NCI-H2227 (cell line): ENCODE measurements at regions not wholly inside any gene's neighbourhood (a gene's known extent, or its start where the extent isn't known, plus 50 kb on each side); places are given as distances from the start of the nearest gene placed in this dataset.

Experiments used
- DNase-seq: peaks from one replicate; lab custom pipeline; 2025; ENCODE audit not compliant: unreplicated experiment; lab: John Stamatoyannopoulos, UW

DNA sequence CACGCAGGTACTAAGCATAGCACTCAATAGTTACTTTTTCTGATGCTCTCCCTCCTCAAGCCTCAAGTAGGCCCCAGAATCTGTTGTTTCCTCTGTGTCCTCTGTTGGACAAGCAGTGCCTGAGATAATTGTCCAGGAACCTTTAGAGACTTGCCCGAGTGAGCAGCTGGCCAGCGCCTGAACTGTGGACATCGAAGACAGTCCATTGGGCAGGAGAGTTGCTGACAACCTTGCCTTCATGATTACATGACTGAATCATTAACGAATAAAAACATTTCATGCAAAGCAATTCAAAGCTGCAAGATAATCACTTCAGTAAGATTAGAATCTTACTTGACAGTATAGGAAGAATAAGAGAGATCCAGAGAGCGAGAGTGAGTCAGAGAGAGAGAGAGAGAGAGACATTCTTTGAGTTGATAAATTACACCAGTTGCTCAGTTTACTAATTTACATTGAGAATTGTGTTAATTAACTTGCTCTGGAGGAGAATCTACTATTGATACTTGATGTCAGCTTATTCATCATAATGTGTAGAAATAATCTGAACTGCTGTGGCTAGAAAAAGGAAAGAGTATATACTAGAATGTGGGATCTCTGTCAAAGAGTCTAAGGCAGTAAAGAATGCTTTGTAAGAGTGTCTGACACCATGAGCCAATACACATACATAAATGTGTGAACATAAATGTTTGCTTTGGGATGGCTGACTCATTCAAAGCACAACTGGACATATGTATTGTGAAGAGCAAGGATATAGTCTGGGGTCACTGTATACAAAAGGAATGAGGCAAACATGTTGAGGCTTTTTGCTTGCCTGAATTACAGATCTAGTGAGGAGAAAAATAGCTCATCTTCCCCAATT lies 216.0 kb downstream of the ZNF326 start:
- DNase-seq: no peak

DNA sequence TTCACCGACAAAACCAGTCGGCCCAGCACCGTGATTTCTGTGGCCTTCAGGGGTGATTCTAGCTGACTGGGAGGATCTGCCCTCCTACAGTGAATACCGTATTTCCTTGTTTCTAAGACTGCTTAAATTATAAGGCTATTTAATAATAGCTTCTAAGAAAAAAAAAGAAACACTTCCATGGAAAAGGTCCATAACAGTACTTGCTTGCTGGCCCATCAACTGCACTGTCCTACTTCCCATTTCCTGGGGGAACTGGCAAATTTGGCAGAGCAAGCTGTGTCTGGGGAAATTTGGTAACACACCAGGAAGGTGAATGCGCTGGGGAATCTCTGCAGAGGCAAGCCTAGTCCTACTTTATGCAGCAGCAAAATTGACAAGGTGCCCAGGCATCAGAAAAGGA lies 214.0 kb downstream of the ZNF326 start:
- no peak for DNase-seq

DNA sequence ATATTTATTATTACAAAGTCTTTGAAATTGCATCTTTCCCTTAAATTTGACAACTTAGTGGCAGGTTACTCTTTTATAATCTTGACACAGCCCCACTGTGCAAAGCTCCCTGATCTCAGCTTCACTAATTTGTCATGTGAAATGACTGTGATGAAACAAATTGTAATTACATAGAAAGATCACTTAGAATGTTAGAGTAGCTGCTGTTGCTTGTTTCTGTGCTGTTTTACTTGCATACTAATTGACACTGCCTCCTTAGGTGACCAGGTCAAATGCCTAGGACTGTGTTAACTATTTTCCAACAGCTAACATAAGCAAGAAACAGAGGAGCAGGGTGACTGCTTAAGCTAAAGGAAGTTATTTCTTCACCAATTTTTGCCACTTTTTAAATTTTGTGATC lies 211.3 kb downstream of the ZNF326 start:
- DNase-seq: no peak

DNA sequence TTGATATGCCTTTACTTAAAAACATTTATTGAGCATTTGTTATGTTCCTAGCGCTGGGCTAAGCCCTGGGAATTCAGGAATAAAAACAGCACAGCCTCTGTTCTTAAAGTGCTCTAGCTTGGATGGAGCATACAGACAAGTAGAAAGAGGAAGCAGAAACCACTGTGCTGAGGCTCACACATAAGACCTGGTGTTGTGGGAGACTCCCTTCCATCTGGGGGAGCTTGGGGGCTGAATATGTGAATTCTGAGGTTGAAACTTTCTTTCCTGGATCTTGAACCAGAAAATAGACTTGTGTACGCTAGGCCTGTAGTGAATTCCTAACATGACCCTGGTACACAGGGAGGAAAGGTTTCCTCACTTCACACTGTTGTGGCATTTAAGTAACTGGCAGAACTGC lies 209.9 kb downstream of the ZNF326 start:
- DNase-seq: no peak

DNA sequence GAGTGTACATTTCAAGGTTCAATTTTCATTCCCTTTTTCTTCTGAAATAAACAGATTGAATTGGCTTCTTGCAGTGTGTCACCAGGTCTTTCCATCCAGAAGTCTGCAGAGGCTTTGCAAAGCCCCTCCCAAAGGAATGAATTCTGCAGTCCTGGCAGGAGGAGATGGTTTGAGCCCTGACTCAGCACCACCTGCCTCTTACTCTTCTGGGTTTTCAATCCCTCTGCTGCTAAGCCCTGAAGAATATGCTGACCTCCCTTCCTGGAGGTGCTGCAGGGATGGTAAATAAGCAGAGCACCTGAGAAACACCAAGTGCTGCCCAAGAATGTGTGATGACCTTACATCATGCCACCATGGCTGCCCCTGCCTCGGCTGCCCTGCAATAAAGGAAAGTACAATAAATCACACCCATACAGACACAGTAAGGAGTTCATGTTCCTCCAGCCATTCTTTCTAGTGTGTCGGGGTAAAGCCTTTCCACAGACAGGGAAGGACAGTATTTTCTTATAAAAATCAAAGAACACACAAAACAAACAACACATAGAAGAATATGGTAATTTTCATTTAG lies 209.2 kb downstream of the ZNF326 start:
- DNase-seq: no peak

DNA sequence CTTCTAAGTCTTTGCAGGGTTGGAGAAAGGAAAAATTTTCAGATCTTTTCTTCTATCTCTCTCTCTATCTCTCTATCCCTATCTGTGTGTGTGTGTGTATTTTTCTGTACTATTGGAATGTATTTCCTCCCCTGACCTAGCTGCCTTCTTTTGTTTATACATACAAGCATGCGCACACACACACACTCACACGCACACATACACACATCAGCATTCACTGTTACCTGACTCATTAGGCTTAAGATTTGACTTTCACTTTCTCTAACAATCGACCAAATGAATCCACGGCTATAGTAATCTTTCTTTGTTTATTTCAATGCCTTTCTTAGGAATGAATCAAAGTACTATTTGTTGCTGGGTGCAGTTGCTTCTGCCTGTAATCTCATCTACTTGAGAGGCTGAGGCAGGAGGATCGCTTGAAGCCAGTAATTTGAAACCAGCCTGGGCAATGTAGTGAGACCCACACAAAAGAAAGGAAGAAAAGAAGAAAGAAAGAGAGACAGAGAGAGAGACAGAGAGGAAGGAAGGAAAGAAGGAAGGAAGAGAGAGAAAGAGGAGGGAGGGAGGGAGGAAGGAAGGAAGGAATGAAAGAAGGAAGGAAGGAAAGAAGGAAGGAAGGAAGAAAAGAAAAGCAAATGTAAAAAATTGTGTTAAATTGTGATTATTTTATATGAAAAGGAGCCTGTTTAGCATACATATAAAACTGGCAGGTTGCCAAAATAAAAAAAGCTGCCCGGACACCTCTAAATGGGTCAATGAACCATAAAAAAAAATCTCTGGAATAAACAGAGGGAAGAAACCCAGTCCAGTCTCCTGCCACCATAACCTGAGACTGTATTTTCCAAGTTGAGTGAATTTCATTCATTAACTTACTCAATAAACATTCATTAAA lies 206.8 kb downstream of the ZNF326 start:
- no peak for DNase-seq

DNA sequence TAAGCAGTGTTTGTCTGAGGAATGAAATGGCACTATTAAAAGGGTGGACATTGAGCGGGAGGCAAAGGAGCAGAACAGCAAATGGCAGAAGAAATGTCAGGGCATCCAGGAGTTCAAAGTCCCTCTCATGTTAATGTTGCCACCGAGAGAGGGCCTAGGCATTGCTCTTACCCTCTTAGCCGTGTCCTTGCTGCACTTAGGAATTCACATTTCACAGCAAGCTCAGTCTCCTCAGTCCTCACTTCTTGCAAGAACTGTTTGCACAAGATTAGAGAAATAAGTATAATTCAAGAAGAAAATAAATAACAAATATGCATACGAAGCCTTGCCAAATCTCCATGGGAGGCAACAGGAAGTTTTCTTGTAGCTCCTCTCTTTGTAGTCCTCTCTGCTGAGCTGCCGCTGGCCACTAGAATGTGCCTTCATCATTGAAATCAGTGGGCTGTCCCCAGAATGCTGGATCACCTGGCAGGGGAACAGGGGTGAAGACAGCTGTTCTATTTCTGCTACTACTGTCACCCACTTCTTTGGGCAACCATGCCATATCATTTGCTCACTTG lies 205.8 kb downstream of the ZNF326 start:
- no peak for DNase-seq

DNA sequence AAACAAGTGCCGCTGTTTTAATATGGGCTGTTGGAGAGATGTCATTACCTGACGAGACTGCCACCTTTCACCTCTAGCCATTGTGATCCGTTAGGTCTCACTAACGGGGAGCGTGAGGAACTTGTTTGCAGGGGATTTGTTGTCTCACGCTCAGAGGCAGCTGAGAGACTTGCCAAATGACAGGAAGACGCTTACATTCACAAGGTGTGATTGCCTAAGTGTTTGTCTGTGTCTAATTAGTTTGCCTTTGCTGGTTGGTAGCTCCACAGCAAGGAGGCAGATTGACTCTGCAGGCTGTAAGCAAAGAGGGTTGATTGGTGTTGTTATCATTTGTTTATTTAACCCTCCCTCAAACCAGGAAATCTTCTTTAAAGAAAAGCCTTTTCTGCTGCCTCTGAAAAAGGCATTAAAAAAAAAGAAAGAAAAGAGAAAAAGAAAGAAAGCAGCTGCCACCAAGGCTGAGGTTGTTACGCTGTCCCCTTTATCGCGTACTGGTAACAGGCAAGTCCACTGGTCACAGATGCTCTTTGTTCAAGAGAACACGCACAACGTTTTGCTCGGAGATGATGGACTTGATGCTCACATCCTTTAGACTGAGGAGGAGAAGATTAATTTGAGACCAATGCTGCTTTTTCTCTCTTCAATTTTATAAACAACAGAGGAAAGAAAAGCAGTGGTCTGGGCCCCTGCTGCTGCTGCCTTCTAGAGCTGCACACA lies 203.9 kb downstream of the ZNF326 start:
- peak; percentile 71 for DNase-seq

DNA sequence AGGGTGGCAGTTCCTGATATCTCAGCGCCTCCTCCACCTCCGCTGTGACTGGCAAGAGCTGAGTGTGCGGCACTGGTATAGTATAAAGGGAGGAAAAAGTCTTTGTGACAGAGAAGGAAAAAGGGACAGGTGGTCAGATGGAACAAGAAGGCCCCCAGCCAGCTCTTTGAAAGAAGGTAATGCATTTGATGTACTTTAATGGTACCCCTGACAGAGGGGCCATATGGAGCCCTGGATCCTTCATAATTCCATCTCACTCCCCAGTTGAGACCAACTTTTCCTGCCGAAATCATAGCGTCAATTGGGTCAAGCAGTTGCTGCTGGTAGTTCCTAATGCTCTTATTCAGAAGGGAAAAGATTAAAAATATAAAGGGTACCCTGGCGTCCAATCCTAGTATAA lies 198.2 kb downstream of the ZNF326 start:
- DNase-seq: no peak

DNA sequence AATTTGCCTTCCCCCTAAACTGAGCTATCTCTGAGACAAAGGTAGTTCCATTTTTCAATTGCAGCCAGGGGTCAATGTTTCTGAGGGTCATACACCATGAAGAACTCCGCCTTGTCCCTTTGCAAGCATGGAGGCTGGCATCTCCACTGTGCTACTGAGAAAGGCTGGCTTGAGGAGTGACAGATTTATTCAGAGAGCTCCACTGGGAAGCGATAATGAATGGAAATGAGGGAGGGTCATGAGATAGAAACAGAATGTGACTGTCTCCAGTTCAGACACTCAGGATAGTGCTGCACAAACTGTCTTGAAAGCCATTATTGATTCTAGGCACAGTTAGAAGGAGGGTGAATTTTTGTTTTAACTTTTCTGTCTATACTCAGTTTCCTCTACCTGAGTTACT lies 197.5 kb downstream of the ZNF326 start:
- DNase-seq: no peak

DNA sequence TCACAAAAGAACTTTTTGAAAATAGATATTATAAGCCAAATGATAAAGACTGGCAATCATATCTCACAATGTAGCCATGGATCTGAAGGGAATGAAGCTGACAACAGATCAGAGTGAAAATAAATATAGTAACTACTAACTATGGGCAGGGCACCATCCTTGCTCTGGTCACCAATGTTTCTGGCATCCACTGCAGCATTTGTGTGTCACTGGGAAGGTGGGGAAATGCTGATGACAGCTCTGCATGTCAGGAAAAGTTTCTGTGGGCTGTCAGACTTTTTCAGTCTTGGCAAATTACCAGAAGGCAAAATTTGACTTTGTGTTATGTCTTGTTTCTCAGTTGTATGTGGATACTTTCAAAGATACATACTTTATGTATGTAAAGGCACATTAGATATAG lies 195.6 kb downstream of the ZNF326 start:
- DNase-seq: no peak

DNA sequence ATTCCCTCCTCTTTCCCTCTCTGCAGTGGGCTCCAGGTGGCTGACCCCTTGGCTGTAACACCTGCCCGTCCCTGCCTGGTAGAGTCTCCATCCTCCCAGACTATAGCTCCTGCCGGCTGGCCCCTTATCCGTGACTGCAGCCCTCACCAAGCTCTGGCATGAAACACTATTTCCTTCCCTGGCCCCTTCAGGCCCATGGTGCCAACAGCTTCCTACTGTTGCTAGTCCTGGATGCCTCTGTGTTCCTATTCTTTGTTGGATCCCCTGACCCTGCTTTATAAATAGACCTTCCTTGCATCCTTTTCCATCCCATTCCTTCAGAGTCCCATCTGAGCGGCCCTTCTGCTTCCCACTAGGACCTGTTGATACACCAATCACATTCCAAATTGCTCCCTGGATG lies 195.0 kb downstream of the ZNF326 start:
- DNase-seq: no peak

DNA sequence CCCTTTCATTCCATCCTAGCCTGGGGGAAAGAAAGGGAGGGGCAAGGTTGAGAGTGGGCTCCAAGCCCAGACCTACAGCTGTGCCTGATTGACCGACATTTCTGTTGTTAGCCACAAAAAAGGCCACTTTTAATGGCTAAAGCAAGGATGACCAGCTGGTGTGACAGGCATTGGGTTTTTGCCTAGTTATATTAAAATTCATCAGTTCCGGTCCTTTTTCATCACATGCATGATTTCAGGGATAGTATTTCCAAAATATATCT lies 192.3 kb downstream of the ZNF326 start:
- no peak for DNase-seq

DNA sequence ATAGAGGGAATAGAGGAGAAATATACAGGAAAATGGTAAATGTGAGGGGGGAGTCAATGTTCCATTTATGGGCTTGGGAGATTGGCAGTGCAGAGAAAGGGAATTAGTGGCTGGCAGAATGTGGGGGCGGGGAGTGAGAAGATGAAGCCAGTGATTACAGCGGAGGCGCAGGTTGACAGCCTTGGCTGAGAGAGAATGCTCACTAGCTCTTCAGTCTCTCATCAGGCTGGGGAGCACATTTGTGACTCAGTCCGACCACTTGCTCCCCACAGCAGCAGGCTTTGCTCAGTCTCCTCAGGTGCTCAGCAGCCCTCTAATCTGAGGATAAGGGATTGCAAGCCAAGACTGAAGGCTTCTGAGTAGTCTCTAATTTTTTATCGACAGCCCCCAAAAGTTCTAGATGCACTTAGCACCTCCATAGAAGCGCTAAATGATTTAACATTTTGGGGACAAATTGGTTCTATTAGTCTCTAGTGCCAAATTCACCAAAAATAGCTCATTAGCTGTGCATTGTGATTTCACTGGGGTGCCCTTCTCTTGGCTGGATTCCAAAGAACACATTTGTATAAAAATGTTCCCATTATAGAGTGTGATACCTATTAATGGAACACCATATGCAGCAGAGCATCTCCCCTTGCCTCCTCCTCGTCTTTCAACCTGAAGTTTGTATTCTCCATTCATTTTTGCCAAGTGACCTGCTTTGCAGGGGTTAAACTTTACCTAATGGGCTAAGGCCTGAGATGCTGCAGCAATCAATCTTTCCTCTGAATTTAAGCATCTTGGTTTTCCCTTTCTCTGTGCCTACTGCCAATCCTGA lies 191.8 kb downstream of the ZNF326 start:
- DNase-seq: peak; percentile 53

DNA sequence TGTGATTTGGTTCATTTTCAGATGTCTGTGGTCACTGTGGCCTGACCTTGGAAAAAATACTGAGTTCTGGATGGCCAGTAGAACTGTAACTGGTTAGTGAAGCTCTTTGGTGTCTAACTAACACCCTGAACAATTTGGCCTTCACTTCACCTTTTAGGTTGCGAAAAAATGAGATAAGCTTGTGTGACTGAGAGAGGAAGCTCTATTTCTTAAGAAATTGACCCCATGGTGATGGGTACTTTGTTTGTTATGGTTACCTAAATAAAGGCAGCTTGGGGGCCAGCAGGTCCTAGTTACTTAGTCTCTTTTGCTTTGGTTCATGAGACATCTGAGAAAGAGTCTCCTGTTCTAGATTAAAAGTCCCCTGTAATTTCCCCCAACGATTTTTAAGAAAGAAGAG lies 181.6 kb downstream of the ZNF326 start:
- no peak for DNase-seq

DNA sequence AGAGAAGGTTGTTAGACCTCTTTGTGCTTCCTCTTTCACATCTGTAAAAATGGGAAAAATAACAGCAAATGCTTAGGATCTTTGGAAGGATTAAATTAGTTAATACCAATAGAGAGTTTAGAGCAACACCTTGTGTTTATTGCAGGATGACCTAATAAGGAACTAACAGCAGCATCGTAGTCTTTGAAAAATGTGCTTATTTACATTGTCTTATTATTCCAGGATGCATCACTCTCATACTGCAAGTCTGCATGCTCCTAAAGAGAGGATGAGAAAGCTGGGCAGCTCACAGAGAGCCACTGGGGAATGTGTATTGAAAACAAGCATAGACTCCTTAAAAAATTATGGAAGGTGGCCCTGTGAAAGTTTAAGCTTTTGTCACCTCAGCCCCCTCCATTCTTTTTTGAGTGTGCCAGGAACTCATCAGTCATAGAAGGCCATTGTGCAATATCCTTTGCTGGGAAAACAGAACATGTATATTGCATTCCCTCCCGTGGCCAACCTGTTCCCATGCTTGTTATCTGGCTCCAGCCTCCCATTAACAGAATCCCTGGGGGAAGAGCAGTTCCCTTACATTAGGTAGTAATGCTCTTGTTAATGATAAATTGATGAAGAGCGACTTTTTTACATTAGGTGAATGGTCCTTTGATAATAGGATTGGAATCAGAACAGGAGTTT lies 180.7 kb downstream of the ZNF326 start:
- no peak for DNase-seq

DNA sequence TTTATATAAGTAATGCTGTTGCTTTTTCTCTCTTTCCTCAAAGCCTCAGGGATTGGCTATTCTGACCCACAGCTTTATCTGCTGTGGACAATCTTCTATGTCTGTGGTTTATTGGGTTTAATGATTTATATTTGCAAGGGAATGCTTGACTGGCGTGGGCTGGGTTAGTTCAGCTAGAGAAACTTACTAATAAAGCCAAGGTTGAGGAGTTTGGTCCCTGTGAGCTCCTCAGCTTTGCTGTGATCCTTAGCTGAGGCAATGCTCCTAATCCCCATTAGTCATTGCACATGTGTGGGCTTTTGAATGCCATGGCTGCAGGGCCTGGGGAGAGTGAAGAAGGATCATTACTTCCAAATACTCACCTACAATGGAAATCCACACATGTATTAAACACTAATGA lies 179.3 kb downstream of the ZNF326 start:
- no peak for DNase-seq

DNA sequence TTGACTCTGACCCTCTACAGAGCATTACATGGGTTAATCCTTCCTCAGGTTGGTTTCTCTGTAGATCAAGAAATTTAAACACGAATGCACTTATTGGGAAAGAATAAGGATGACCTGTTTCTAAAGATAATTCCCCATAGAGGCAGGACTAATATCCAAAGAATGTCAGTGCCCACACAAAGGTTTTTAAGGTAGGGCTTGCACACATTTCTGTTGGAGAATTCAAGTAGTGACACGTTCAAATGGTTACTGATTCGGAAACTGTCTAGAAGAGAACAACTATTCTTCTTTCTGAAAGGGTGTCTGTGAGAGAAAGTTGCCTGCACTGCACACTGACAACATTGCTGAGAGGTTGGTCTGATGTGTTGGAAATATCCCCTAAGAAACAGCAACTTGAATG lies 167.3 kb downstream of the ZNF326 start:
- no peak for DNase-seq

DNA sequence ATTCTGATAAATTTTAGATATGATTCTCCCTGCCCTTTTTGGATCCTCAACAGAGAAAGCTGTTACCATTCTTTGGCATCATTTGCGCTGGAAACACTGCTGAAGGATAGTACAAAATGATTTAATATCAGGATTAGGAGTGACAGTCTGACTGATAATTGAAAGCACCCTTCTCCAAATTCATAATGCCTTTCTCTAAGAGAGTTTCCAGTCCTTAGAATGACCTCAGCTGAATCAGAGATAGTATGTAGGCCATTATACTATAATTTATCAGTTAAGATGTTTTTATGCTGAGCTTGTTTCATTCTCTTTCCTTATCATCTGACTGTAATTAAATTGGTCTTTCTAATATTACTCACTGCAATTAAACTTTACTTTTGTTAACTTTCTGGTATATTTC lies 166.7 kb downstream of the ZNF326 start:
- no peak for DNase-seq
